ENCODE measurements at regions not wholly inside any gene's neighbourhood (a gene's known extent, or its start where the extent isn't known, plus 50 kb on each side); places are given as distances from the start of the nearest gene placed in this dataset.
"Not testable (repeated sequence)": the region's sequence is repeated elsewhere in the genome, so short reads cannot be mapped to it uniquely, and the experiment has no call there.

DNA sequence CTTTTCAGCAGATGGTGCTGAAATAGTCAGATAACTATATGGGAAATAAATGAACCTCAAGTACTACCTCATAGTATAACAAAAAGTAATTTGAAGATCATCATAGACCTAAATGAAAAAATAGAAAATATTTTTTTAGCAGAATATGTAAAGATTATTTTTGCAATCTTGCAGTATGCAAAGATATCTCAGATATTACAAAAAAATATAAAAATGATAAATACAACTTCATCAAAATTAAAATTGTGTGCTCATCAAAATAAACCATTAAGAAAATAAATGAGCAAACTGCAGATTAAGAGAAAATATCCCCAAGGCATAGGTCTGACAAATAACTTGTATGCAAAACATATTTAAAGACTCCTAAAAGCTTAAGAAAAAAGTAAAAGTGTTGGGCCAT lies 83.4 kb upstream of the KCND2 start:
- DNase-seq (ENCODE audit: low spot score) = no peak

DNA sequence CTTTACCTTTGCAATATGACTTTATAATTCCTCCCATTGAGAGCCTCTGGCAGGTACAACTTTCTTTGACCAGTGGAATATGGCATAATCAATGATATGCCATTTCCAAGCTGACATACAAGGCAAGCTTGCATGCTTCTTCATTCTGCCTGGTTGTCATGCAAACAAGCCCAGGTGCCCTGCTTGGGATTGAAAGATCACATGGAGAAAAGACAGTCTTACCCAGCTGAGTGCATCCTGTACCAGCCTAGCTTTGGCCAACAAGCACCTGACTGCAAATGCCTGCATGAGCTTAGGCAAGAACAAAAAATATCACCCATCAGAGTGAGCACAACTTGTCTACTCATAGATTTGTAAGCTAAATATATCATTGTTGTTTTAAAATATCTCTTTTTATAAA lies 82.9 kb upstream of the KCND2 start:
- no peak for DNase-seq (ENCODE audit: low spot score)

DNA sequence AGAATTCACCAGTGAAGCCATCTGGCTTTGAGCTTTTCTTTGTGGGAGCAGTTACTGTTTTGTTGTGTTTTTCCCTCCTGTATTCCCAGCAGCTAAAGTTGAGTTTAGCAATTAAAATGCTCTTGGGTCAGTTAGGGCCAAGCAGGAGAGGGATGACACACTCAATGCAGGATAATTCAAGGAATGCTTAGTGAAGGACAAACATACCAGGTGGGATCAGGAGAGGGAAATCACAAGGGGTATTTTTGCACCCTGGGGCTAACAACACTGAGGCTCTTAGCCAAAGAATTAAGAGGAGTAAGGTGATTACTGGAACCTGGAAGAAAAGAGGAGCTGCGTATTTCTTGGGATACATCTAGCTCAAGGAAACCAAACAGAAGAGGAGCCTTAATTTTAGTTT lies 82.4 kb upstream of the KCND2 start:
- DNase-seq (ENCODE audit: low spot score) = no peak

DNA sequence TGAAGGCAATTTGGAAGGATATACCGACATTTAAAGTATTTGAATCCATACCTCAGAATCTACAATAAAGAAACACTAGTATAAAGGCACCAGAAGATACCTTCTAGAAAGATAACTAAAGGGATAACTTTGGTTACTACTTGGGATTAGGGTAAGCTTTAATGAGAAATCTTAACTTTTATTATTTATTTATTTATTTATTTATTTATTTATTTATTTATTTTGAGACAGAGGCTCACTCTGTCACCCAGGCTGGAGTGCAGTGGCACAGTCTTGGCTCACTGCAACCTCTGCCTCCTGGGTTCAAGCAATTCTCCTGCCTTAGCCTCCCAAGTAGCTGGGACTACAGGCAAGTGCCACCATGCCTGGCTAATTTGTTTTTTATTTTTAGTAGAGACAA lies 81.6 kb upstream of the KCND2 start:
- DNase-seq (ENCODE audit: low spot score) = not testable (repeated sequence)

DNA sequence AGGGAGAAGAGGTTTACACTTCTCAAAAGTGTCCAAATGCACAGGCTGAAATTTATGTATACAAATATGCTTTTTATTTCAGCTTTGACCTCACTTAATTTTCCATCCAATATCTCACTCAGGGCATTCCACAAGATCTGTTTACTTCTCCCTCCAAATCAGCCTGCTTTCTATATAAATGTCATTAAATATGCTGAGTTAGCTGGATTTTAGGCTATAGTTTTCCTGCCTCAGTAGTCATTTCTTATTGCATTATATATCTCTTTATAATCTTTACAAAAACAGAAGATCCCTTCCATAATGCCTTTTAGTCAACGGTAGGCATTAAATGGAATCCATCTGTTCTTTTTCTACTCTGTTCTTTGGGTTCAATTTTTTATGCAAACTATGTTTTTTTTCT lies 71.7 kb upstream of the KCND2 start:
- DNase-seq (ENCODE audit: low spot score) = no peak

DNA sequence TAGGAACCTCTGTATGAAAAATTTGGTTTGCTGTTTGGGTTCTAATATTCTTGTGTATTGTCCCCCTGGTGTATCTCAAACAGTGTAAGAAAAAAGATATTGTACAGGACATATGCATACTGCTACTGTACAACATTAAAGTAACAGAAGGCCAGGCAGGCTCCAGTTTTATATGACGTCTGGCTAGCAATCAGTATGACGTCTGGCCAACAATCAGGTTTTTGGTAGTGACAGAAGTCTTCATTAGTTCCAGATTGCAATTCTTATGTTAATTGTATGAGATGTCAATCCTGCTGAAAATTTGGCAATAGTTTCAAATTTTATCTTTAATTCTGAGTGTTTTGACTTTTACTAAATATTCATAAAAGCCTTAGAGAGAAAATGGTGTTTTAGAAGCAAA lies 67.9 kb upstream of the KCND2 start:
- no peak for DNase-seq (ENCODE audit: low spot score)

DNA sequence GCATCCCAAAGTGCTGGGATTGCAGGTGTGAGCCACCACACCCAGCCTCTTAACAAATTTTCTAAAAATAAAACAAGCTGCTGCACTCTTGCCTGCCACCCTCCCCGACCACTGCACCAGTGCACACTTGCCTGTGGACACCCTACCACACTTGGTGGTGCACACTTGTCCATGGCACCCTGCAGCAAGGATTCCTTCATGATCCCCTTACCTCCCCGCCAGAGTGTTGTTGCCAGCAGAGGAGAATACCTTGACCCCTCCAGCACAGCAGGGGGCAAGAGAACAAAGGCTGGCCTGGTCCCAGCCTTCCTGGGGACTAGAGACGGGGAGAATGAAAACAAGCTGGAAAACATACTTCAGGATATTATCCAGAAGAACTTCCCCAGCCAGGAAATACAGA lies 65.9 kb upstream of the KCND2 start:
- DNase-seq (ENCODE audit: low spot score) = no peak

DNA sequence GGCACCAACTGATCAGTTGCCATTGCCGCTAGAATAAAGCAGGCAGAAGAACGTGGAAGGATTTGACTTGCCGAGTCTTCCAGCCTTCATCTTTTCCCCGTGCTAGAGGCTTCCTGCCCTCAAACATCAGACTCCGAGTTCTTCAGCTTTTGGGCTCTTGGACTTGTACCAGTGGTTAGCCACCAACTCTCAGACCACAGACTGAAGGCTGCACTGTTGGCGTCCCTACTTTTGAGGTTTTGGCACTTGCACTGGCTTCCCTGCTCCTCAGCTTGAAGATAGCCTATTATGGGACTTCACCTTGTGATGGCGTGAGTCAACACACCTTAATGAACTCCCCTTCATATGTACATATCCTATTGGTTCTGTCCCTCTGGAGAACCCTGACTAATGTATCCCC lies 57.3 kb upstream of the KCND2 start:
- no peak for DNase-seq (ENCODE audit: low spot score)

DNA sequence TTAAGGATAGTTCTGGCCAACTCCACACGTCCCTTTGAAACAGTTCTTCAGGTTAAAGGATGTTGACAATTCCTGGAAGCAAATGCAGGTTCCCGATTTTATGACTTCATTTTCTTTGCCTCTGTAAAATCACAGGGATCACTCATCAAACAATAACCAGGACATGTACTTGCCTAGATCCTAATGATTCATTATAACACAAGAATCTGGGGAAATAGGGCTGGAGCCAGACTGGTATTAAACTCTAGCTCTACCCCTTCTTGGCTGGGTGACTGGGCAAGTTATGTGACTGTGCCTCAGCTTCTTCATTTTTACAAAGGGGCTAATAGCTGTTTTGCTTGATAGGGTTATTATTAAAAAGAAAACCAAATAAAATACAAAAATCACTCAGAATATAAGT lies 56.0 kb upstream of the KCND2 start:
- DNase-seq (ENCODE audit: low spot score) = no peak

DNA sequence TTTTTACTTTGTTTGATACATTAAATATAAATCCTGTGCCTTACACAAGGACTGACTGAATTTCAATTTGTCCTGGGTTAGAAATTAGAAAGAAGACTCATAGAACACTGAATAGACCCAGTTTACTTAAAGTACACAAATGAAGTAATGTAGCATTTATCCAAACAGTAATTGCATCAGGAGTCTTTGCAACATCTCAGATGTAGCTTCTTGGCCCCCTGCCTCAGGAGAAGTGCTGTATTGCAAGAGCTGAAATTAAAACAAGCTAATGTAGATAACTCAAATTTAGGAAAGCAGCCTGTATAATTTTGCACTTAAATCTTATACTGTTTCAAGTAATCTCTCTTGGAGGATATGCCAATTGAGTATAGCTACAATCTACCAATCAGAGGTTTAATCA lies 54.3 kb upstream of the KCND2 start:
- no peak for DNase-seq (ENCODE audit: low spot score)

DNA sequence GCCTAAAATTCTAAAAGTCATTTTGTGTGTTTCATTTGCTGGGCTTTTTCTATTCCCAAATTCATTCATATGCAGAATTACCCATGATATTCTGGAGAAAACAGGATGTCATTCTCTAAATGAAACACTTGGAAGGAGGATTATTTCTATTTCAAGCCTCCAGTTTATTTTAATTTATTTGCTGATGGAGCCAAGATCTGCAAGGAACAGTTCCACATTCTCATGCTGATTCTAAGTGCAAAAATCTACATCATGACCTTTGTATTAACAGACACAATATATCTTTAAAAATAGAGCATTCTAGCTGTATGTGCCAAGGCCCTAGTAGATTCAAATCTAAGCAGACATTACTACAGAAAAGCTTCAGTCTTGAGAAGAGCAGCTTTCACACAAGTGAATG lies 51.3 kb upstream of the KCND2 start:
- no peak for DNase-seq (ENCODE audit: low spot score)

Measured in AG08396 (cell line).